Small intestine (tissue), 7 donors: ENCODE measurements at regions not wholly inside any gene's neighbourhood (a gene's known extent, or its start where the extent isn't known, plus 50 kb on each side); places are given as distances from the start of the nearest gene placed in this dataset.
"Not testable (repeated sequence)": the region's sequence is repeated elsewhere in the genome, so short reads cannot be mapped to it uniquely, and the experiment has no call there.

ENCODE experiments used
- DNase-seq, 2 donors: peaks; one replicate each; pipeline versions ENCODE4 v3.0.0 to v3.0.0-alpha.2; 2013
- FAIRE-seq: peaks from 2 replicates; lab custom pipeline; 2012; peaks lifted over from hg19 to GRCh38; lab: Jason Lieb, UNC
- H3K27ac ChIP-seq, 3 donors: one replicate each; pipeline ENCODE4 v1.5.1; 2013; ENCODE audit warnings: low read length in 2 of 3, mild to moderate bottlenecking in 2 of 3, control low read depth in 1 of 3, inconsistent platforms in 1 of 3, low read depth in 1 of 3, moderate library complexity in 1 of 3
- H3K27me3 ChIP-seq, 3 donors: one replicate each; pipeline ENCODE4 v1.6.1; 2013; ENCODE audit warnings: low read length in 3 of 3, inconsistent platforms in 1 of 3; ENCODE audit not compliant: control insufficient read depth in 3 of 3, insufficient read depth in 3 of 3
- H3K36me3 ChIP-seq, 3 donors: one replicate each; pipeline ENCODE4 v1.6.1; 2013; ENCODE audit warnings: low read length in 3 of 3, inconsistent platforms in 1 of 3, low read depth in 1 of 3, mild to moderate bottlenecking in 1 of 3, moderate library complexity in 1 of 3; ENCODE audit not compliant: control insufficient read depth in 3 of 3, insufficient read depth in 2 of 3
- H3K4me1 ChIP-seq, 3 donors: one replicate each; pipeline ENCODE4 v1.6.1; 2013; ENCODE audit warnings: low read length in 2 of 3, inconsistent platforms in 1 of 3, low read depth in 1 of 3, mild to moderate bottlenecking in 1 of 3, moderate library complexity in 1 of 3; ENCODE audit not compliant: control insufficient read depth in 3 of 3, insufficient read depth in 2 of 3
- H3K4me3 ChIP-seq, 3 donors: one replicate each; pipeline ENCODE4 v1.5.1; 2013; ENCODE audit warnings: low read length in 3 of 3, control low read depth in 1 of 3, inconsistent platforms in 1 of 3, low read depth in 1 of 3, mild to moderate bottlenecking in 1 of 3, moderate library complexity in 1 of 3
- H3K9me3 ChIP-seq, 2 donors: one replicate each; pipeline ENCODE4 v1.6.1; 2013; ENCODE audit warnings: low read depth in 1 of 2, low read length in 1 of 2; ENCODE audit not compliant: control insufficient read depth in 2 of 2, insufficient read depth in 1 of 2
- WGBS, 3 donors: extraction: QIAGEN DNeasy Blood & Tissue Kit; methylation state at CpG; one replicate each; pipeline ENCODE4 v1.1.7; 2013; 5-methylcytosine and 5-hydroxymethylcytosine counted together
- donor health status: healthy with polysubstance abuse.
- donor health status: control.
- donor health status: control.
- donor health status: Bipolar disorder and iron deficiency.
- donor health status: healthy.

GRCh38 chr12:58656254-58657009, 263.9 kb downstream of the LRIG3 start:
- WGBS, 3 donors = 79 to 86% (median 84%) methylated on average over 3 of the region's 3 CpGs
- H3K27ac ChIP-seq = no peak overlapping the region
- H3K9me3 ChIP-seq = peaks cover 0 to 30% of the 10 kb centered on the region in 2 donors
- no peak for DNase-seq
- no peak for FAIRE-seq
- H3K27me3 ChIP-seq = no peaks in the 10 kb centered on the region
- no peaks in the 10 kb centered on the region for H3K4me1 ChIP-seq
- no peaks in the 10 kb centered on the region for H3K36me3 ChIP-seq
- H3K4me3 ChIP-seq = no peak overlapping the region

DNA sequence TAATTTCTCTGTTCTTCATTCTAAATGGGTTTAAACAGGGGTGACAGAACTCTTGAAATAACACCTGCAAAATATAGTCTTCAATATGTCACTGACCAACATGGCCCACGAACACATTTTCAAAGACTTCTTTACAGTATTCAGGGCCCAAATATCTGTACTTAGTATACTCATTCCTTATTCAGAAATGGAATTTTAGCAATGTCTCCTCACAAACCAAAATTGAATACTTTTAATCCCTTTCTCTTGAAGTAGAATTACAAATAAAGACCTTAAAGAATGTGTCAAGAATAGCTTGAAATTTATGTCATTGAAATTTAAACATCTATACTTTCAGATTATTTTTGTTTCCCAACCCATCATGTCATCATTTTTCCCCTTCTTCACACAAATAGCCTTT, 263.1 kb downstream of the LRIG3 start:
- WGBS, 3 donors = 58 to 68% (median 62%) methylated on average over 1 of the region's 1 CpG
- H3K4me1 ChIP-seq = no peaks in the 10 kb centered on the region
- H3K9me3 ChIP-seq = peaks cover 0 to 30% of the 10 kb centered on the region in 2 donors
- no peak for DNase-seq
- H3K36me3 ChIP-seq = no peaks in the 10 kb centered on the region
- FAIRE-seq = no peak
- no peaks in the 10 kb centered on the region for H3K27me3 ChIP-seq
- H3K27ac ChIP-seq = no peak overlapping the region
- H3K4me3 ChIP-seq = no peak overlapping the region

GRCh38 chr12:58665375-58665774, 254.9 kb downstream of the LRIG3 start:
- no peak overlapping the region for H3K27ac ChIP-seq
- no peaks in the 10 kb centered on the region for H3K4me1 ChIP-seq
- H3K4me3 ChIP-seq = no peak overlapping the region
- FAIRE-seq (no peak), DNase-seq (no peak)
- H3K27me3 ChIP-seq = no peaks in the 10 kb centered on the region
- H3K9me3 ChIP-seq = no peaks in the 10 kb centered on the region
- 84 to 88% (median 85%) methylated on average over 2 of the region's 2 CpGs for WGBS, 3 donors
- H3K36me3 ChIP-seq = no peaks in the 10 kb centered on the region

GRCh38 chr12:58668233-58668632, 252.1 kb downstream of the LRIG3 start:
- peak in 1 of 2 donors; percentile 6 for DNase-seq
- no peaks in the 10 kb centered on the region for H3K27me3 ChIP-seq
- H3K36me3 ChIP-seq = no peaks in the 10 kb centered on the region
- H3K9me3 ChIP-seq = no peaks in the 10 kb centered on the region
- H3K4me1 ChIP-seq = no peaks in the 10 kb centered on the region
- no peak overlapping the region for H3K27ac ChIP-seq
- 82 to 88% (median 82%) methylated on average over 3 of the region's 3 CpGs for WGBS, 3 donors
- FAIRE-seq = no peak
- H3K4me3 ChIP-seq = no peak overlapping the region

DNA sequence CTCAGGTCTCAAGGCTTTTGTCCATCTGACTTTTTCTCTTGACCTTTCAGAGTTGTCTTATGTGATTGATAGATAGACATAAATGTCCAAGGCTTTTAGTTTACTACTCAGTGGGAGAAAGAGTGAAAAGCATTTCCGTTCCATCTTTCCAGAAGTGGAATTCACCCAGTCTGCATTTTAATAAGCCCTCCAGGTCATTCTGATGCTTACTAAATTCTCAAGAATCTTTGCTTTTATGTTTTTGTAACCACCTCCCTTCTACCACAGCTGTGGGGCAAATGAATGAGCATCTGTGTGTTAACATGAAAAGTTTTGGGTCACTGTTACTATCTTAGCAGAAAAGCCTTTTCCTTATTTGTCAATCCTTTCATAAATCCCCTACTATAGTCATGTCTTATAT, 251.4 kb downstream of the LRIG3 start:
- no peaks in the 10 kb centered on the region for H3K9me3 ChIP-seq
- no peaks in the 10 kb centered on the region for H3K27me3 ChIP-seq
- no peak for DNase-seq
- no peaks in the 10 kb centered on the region for H3K36me3 ChIP-seq
- 82 to 91% (median 85%) methylated on average over 1 of the region's 1 CpG for WGBS, 3 donors
- H3K4me1 ChIP-seq = no peaks in the 10 kb centered on the region
- FAIRE-seq = no peak
- H3K4me3 ChIP-seq = no peak overlapping the region
- H3K27ac ChIP-seq = no peak overlapping the region

- no peak for DNase-seq
- Histone ChIP-seq H3K4me1 (no peaks in the 10 kb centered on the region), H3K9me3 (no peaks in the 10 kb centered on the region), H3K4me3 (no peak overlapping the region), H3K36me3 (no peaks in the 10 kb centered on the region), H3K27me3 (no peaks in the 10 kb centered on the region), H3K27ac (no peak overlapping the region)
- 79 to 88% (median 87%) methylated on average over 1 of the region's 1 CpG for WGBS, 3 donors
- FAIRE-seq = no peak
These were observed 249.7 kb downstream of the LRIG3 start for GRCh38 chr12:58670623-58671022.

GRCh38 chr12:58671196-58671595, 249.1 kb downstream of the LRIG3 start:
- Histone ChIP-seq H3K9me3 (no peaks in the 10 kb centered on the region), H3K36me3 (no peaks in the 10 kb centered on the region), H3K4me3 (no peak overlapping the region), H3K27me3 (no peaks in the 10 kb centered on the region), H3K4me1 (no peaks in the 10 kb centered on the region), H3K27ac (no peak overlapping the region)
- DNase-seq (no peak), FAIRE-seq (no peak)
- WGBS, 3 donors = 49 to 52% (median 51%) methylated on average over 3 of the region's 3 CpGs

- Histone ChIP-seq H3K36me3 (no peaks in the 10 kb centered on the region), H3K27me3 (no peaks in the 10 kb centered on the region), H3K4me1 (no peaks in the 10 kb centered on the region), H3K9me3 (no peaks in the 10 kb centered on the region), H3K4me3 (no peak overlapping the region), H3K27ac (no peak overlapping the region)
- no peak for FAIRE-seq
- DNase-seq = no peak
These were observed 247.3 kb downstream of the LRIG3 start for GRCh38 chr12:58673021-58673420.

DNA sequence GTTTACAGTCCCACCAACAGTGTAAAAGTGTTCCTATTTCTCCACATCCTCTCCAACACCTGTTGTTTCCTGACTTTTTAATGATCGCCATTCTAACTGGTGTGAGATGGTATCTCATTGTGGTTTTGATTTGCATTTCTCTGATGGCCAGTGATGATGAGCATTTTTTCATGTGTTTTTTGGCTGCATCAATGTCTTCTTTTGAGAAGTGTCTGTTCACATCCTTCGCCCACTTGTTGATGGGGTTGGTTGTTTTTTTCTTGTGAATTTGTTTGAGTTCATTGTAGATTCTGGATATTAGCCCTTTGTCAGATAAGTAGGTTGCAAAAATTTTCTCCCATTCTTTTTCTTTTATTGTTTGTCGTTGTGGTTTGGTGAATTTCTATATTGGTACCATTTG, 242.5 kb downstream of the LRIG3 start:
- DNase-seq, H3K36me3 ChIP-seq: not testable (repeated sequence)
- 76 to 91% (median 86%) methylated on average over 2 of the region's 3 CpGs for WGBS, 3 donors

More for the DNA sequence above, 242.5 kb downstream of the LRIG3 start:
- not testable (repeated sequence) for H3K27ac ChIP-seq, H3K4me1 ChIP-seq, H3K27me3 ChIP-seq, H3K4me3 ChIP-seq, FAIRE-seq
- H3K9me3 ChIP-seq = peaks cover 2 to 15% of the 10 kb centered on the region in 2 donors
